HG03045 (cell line): ENCODE measurements at regions not wholly inside any gene's neighbourhood (a gene's known extent, or its start where the extent isn't known, plus 50 kb on each side); places are given as distances from the start of the nearest gene placed in this dataset.

ENCODE experiments used
- ATAC-seq: cut with Tn5 transposase; IDR thresholded peaks from one replicate; pipeline ENCODE4 v1.9.1; 2021; ENCODE audit warnings: mild to moderate bottlenecking, moderate library complexity; ENCODE audit not compliant: unreplicated experiment

GRCh38 chr5:67447732-67448131, 251.1 kb upstream of the CD180 start:
- ATAC-seq, result no peak

- ATAC-seq, result no peak
Measured at GRCh38 chr5:67437905-67438845, 241.6 kb upstream of the CD180 start.

DNA sequence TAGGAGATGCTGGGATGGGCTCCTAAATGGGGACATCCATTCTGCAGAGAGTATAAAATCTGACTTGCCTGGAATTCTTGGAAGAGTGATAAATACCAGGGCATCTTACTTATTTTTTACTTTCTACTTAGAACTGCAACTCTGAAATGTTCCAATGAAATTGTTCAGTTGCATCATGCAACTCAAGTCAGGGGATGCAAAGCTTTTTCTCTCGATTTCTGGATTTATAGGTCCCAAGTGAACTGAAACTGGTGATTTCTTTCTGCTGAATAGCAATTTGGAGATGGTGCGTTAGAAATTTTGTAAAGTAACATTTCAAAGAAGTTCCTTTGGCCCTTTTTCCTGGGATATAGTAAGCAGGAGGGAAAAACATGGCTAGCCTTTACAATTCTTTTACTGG, 238.4 kb upstream of the CD180 start:
- ATAC-seq, result no peak

GRCh38 chr5:67434466-67434865, 237.9 kb upstream of the CD180 start:
- ATAC-seq, result no peak

DNA sequence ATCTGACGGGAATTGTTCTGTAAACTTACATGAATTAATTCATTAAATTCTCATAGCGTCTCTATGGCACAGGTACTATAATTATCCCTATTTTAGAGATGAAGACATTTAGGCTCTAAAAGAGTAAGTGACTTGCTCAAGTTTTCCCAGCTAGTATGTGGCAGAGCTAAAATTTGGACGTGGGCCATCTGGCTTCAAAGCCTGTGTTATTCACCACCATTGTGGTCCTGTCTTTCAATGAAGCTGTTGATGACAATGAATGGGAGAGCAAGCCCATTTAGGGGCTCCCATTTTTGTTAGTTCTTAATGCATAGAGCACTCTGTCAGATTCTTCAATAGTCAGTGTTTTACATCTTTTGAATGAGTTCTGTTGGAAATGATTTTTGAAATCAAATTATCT, 236.0 kb upstream of the CD180 start:
- no peak for ATAC-seq

DNA sequence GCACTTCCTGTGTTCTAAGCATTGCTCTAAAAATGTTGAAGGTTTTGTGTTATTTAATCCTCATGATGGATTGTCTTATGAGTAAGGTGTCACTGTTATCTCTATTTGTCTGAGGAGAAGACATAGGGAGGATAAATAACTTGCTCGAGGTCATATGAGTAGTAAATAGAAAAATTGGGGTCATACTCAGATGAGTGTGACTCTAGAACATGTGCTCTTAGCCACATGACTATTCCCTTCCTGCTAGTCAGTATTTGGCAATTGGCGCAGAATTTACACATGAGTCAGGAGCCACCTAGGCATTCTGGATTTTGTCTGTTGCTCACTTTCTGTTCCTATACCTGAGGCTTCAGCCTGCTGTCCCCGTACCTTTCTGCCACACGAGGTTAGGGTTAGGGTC, 234.6 kb upstream of the CD180 start:
- ATAC-seq, result no peak

DNA sequence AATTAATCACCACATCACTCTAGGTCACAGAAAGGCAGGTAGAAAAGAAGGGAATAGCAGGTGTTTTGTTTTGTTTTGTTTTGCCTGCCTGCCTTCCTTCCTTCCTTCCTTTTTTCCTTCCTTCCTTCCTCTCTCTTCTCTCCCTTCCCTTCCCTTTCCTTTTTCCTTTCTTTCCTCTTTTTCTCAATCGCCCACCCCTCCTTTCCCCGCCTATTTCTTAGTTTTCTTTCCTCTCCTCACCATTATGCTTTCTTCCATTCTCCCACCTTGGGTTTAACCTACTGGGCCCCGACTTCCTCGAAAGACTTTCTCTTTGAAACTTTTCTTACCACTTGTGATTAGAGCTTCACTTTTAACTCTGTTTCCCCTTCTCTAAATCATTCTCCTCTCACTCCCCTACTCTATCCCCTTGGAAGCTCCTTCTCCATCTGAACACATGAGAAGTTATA, 231.3 kb upstream of the CD180 start:
- no peak for ATAC-seq

- no peak for ATAC-seq
Measured at GRCh38 chr5:67426961-67427849, 230.6 kb upstream of the CD180 start.

- no peak for ATAC-seq
Measured at GRCh38 chr5:67425514-67425913, 228.9 kb upstream of the CD180 start.

GRCh38 chr5:67417839-67418238, 221.2 kb upstream of the CD180 start:
- no peak for ATAC-seq

DNA sequence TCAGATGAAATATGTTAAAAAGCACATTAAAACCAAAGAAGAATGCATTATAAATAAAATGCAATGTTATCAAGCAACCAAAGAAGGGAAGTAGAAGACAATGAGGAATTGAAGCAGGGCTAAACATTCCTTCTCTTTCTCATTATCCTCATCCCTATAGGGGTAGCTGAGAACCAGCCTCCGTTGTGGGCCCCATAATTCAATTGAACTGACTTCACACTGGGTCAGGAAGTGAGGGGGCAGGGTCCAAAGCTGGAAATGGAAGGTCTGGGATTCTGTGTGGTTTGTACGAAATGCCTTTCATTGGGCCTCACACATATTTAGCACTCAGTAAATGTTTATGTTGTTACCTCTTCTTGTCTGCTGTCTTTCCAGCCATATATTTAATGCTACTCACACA, 220.4 kb upstream of the CD180 start:
- no peak for ATAC-seq

DNA sequence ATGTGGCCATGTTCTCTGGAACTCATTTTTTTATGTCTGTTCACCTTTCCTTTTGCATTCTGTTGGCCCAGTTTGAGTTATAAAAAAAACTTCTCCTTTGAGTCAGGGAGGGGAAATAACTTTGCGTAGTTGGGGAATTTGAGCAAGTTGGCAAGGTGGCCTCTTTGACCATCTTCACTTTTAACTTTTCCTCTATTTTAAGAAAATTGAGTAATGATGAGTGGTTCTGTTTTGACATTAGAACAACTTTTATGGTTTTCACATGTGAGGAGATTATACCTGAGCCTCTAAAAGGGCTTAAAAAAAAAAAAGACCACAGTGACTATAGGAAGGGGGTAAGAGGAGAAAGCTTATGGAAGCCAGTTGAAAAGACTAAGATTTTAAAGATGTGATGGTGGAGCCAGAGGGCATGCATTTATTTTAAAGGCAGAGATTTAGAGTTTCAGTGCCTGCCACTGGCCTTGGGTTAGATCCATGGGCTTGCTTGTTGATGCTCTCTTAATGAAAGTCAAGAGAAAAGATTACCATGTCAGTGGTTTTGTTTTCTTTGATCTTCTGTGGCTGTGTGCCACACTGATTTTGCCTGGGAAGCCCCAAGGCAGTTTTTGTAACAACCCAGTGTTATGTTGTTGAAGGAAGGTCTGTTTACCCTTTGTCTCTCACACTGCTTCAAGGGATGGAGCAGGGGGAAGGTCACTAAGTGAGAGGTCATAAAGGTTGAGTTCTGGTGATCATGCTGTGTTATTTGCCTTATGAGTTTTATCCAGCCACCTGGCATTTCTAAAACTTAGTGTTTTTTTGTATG, 219.7 kb upstream of the CD180 start:
- ATAC-seq, result no peak

DNA sequence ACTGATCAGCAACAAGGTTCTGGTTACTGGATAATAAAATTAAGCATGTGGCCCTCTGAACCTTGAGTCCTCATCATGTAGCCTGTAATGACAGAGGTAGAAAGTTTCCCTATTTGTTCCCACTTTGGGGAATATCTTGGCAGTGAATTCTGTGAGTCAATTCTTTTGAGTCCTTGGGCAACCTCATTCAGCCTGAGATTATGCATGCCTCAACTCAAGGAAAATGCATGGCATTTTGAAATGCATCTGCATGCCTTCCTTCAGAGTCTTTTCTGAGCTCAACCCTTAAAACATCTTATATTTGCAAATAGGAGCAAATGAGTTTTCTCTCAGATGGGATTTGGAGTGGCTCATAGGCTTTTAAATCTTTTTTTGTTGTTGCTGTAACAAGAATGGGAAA, 218.1 kb upstream of the CD180 start:
- no peak for ATAC-seq

DNA sequence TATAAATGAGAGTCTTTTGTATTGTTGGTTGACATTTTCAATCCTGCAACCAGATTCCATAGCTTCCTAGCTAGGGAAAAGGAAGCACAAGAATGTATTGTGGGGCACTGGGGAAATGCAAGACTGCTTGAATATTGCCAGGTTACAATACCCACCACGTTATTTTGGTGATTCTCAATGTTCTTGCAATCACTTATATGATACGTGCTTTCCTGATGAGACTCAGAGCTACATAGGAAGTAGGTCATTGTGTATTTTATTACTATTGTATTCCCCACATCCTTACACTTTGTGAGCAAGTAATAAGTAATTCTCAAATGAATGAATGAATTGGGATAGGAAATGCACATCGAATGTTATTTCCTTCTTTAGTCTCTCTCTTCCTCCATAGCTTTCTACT, 217.1 kb upstream of the CD180 start:
- no peak for ATAC-seq

DNA sequence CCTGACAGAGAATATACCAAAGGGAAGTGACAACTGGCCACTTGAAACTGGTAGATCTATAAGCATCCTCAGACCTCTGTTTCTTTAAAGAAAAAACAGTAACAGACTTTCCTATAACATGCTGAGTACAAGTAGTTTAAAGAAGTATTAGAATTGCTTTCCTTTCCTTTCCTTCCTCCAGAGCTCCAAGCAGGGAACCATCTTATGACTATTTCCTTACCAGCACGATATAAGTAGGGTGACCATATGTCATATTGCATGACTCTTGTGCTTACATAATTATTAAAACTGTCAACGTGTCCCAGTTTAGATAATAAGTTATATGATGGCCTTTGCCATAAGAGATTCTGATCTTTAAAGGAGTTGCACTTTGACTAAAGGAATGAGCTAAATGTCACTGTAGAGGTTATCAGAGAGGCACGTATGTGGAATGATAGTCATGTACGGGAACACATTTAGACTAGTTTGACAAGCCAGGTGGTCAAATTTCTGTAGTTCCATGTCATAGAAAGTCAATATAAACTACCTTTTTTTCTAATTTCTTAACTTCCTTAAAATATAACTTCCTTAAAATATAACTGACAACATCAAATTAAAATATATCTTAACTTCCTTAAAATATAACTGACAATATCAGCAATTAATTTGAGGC, 212.7 kb upstream of the CD180 start:
- ATAC-seq, result no peak

DNA sequence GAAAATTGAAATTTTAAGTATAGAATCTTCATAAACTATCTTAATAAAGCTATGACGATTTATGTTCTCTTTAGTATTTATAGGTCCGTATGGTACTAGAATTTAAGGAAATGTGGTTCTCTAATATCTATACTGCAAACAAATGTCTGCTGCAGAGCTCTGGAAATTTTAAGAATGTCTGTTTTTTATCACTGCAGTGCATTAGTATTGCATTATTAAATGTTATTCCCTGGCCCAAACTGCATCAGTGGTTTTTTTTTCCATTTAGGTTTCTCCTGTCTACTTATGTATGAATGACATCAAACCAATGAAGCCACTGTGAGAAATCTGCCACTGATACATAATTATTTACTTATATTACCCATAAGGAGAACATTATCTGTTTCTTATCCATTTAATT, 211.4 kb upstream of the CD180 start:
- no peak for ATAC-seq

DNA sequence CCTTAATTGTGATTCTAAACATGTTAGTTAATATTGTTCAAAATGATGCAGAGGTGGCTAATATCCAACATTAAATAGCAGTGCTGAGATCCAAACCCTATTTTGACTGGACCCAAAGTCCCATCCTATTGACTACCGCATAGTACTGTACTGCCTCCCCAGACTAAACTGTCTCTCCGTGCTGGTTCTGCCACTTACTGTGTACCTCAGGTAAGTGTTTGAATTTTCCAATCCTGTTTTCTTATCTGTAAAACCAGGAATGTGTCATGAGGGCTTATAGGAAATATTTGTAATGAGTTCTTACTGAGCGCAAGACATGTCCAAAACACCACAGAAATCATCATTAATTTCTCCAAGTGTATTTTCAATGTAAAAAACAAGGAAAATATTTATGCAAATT, 209.2 kb upstream of the CD180 start:
- no peak for ATAC-seq

DNA sequence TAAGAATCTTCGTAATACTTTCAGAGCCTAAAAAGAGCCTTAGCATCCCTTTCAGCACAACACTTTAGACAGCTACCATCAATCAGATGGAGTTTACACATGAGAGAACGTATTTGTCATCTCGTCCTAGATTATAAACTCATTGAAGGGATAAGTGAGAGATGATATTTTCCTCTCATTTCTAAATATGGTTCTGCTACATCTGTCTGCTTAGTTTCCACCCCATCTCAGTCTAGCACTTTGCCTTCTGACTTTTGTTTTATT, 208.4 kb upstream of the CD180 start:
- ATAC-seq, result no peak

- no peak for ATAC-seq
Measured at GRCh38 chr5:67404256-67405100, 207.9 kb upstream of the CD180 start.

GRCh38 chr5:67402526-67402925, 205.9 kb upstream of the CD180 start:
- ATAC-seq, result no peak
